ENCODE measurements at regions not wholly inside any gene's neighbourhood (a gene's known extent, or its start where the extent isn't known, plus 50 kb on each side); places are given as distances from the start of the nearest gene placed in this dataset.

DNA sequence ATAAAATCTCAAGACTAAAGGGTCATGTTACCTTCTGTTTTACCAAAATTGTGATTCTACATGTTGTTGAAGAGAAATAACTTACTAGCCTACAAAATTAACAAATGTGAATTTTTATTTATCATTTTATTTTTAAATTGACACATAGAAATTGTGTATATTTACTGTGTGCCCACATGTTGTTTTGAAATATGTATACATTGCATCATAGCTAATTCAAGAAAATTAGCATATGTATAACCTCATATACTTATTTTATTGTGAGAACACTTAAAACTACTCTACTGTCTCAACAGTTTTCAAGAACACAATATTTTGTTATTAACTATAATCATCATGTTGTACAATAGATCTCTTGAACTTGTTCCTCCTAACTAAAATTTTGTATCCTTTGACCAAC is 177.8 kb downstream of the EPM2A start:
- Histone ChIP-seq H3K36me3 (replicated peaks in 1 of 2; ENCODE audit: control extremely low read depth in 1 of 2, control insufficient read depth in 1 of 2, extremely low read depth in 1 of 2, insufficient read depth in 2 of 2, low read length in 1 of 2) (no peaks in the 10 kb centered on the region), H3K79me2 (ENCODE audit: control insufficient read depth, insufficient read depth, low read length) (no peaks in the 10 kb centered on the region), H3K9ac (ENCODE audit: low read length) (no peak overlapping the region), H3K4me1 (ENCODE audit: control insufficient read depth in 2 of 2, insufficient read depth in 2 of 2, low read length in 2 of 2) (no peaks in the 10 kb centered on the region), H2AFZ (ENCODE audit: insufficient read depth, low read depth, low read length, poor library complexity, severe bottlenecking) (no peak overlapping the region), H3K9me3 (ENCODE audit: control extremely low read depth in 1 of 3, control insufficient read depth in 2 of 3, insufficient read depth in 1 of 3, low read length in 2 of 3) (no peaks in the 10 kb centered on the region), H3K4me3 (ENCODE audit: control extremely low read depth in 1 of 5, extremely low read depth in 1 of 5, insufficient read depth in 1 of 5, low read depth in 2 of 5, low read length in 4 of 5) (no peak overlapping the region), H3K27ac (ENCODE audit: low read length in 2 of 2) (no peak overlapping the region), H4K20me1 (ENCODE audit: control insufficient read depth, insufficient read depth, low read length, poor library complexity, severe bottlenecking) (no peaks in the 10 kb centered on the region), H3K4me2 (replicated peaks; ENCODE audit: low read depth, low read length, poor library complexity, severe bottlenecking) (no peak overlapping the region), H3K27me3 (replicated peaks in 1 of 4; ENCODE audit: control extremely low read depth in 1 of 4, control insufficient read depth in 3 of 4, insufficient read depth in 4 of 4, low read length in 3 of 4) (no peaks in the 10 kb centered on the region)
- Mint-ChIP-seq H3K27ac (no peak overlapping the region), H3K4me3 (no peak overlapping the region), H3K9me3 (ENCODE audit: insufficient read depth) (no peaks in the 10 kb centered on the region), H3K27me3 (peaks cover 8% of the 10 kb centered on the region), H3K4me1 (no peaks in the 10 kb centered on the region)
- TF ChIP-seq EZH2 (IDR thresholded peaks at IDR 0.05; ENCODE audit: borderline replicate concordance, insufficient read depth, low read depth, low read length, poor library complexity, severe bottlenecking): no peak
- TF ChIP-seq, protein P1, sequence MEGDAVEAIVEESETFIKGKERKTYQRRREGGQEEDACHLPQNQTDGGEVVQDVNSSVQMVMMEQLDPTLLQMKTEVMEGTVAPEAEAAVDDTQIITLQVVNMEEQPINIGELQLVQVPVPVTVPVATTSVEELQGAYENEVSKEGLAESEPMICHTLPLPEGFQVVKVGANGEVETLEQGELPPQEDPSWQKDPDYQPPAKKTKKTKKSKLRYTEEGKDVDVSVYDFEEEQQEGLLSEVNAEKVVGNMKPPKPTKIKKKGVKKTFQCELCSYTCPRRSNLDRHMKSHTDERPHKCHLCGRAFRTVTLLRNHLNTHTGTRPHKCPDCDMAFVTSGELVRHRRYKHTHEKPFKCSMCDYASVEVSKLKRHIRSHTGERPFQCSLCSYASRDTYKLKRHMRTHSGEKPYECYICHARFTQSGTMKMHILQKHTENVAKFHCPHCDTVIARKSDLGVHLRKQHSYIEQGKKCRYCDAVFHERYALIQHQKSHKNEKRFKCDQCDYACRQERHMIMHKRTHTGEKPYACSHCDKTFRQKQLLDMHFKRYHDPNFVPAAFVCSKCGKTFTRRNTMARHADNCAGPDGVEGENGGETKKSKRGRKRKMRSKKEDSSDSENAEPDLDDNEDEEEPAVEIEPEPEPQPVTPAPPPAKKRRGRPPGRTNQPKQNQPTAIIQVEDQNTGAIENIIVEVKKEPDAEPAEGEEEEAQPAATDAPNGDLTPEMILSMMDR (IDR thresholded peaks at IDR 0.05): no peak
- CTCF ChIA-PET: no interaction called here
- POLR2A ChIA-PET: no interaction called here
- ATAC-seq (ENCODE audit: low read depth) (no peak), DNase-seq (no peak)
- intact Hi-C loops (cut with micrococcal nuclease): no loop called here

DNA sequence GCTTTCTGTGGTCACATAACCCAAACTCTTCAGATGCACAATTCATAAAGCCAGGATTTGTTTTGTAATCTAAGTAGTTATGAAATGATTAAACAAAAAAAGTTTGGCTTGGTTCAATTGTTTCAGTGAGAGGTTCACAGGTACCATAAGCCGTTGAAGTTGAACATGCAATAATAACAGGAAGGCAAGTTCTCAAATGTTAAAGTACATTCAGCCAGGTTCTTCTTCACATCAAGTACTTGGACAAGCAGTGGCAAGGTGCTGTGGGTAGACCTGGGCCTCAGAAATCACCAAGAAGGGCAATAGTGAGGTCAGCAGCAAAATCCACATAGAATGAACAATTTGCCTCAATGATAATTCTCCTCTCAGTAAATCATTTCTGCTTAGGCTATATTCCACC is 175.5 kb downstream of the EPM2A start:
- Histone ChIP-seq H3K9ac (ENCODE audit: low read length) (no peak overlapping the region), H3K27me3 (replicated peaks in 1 of 4; ENCODE audit: control extremely low read depth in 1 of 4, control insufficient read depth in 3 of 4, insufficient read depth in 4 of 4, low read length in 3 of 4) (no peaks in the 10 kb centered on the region), H3K36me3 (replicated peaks in 1 of 2; ENCODE audit: control extremely low read depth in 1 of 2, control insufficient read depth in 1 of 2, extremely low read depth in 1 of 2, insufficient read depth in 2 of 2, low read length in 1 of 2) (no peaks in the 10 kb centered on the region), H3K9me3 (ENCODE audit: control extremely low read depth in 1 of 3, control insufficient read depth in 2 of 3, insufficient read depth in 1 of 3, low read length in 2 of 3) (no peaks in the 10 kb centered on the region), H3K79me2 (ENCODE audit: control insufficient read depth, insufficient read depth, low read length) (no peaks in the 10 kb centered on the region), H3K4me2 (replicated peaks; ENCODE audit: low read depth, low read length, poor library complexity, severe bottlenecking) (no peak overlapping the region), H3K27ac (ENCODE audit: low read length in 2 of 2) (no peak overlapping the region), H4K20me1 (ENCODE audit: control insufficient read depth, insufficient read depth, low read length, poor library complexity, severe bottlenecking) (no peaks in the 10 kb centered on the region), H2AFZ (ENCODE audit: insufficient read depth, low read depth, low read length, poor library complexity, severe bottlenecking) (no peak overlapping the region), H3K4me3 (ENCODE audit: control extremely low read depth in 1 of 5, extremely low read depth in 1 of 5, insufficient read depth in 1 of 5, low read depth in 2 of 5, low read length in 4 of 5) (no peak overlapping the region), H3K4me1 (ENCODE audit: control insufficient read depth in 2 of 2, insufficient read depth in 2 of 2, low read length in 2 of 2) (no peaks in the 10 kb centered on the region)
- DNase-seq (no peak), ATAC-seq (ENCODE audit: low read depth) (no peak)
- Mint-ChIP-seq H3K4me1 (no peaks in the 10 kb centered on the region), H3K9me3 (ENCODE audit: insufficient read depth) (peaks cover 2% of the 10 kb centered on the region), H3K27ac (no peak overlapping the region), H3K4me3 (no peak overlapping the region), H3K27me3 (peaks cover 8% of the 10 kb centered on the region)
- CTCF ChIA-PET: no interaction called here
- POLR2A ChIA-PET: no interaction called here
- TF ChIP-seq, protein P1 (IDR thresholded peaks at IDR 0.05): no peak
- TF ChIP-seq EZH2 (IDR thresholded peaks at IDR 0.05; ENCODE audit: borderline replicate concordance, insufficient read depth, low read depth, low read length, poor library complexity, severe bottlenecking): no peak
- WGBS (ENCODE audit: insufficient coverage): 56% methylated on average over 1 of the region's 1 CpG
- intact Hi-C loops (cut with micrococcal nuclease): no loop called here
